GM12891 (cell line): ENCODE measurements at regions not wholly inside any gene's neighbourhood (a gene's known extent, or its start where the extent isn't known, plus 50 kb on each side); places are given as distances from the start of the nearest gene placed in this dataset.

Source experiments
- POLR2A ChIP-seq: IDR thresholded peaks from 2 replicates; pipeline ENCODE4 v1.6.1; 2011; ENCODE audit warnings: low read depth, low read length, control low read depth
- POLR2AphosphoS5 ChIP-seq: IDR thresholded peaks from 2 replicates; pipeline ENCODE4 v1.6.1; 2011; ENCODE audit warnings: low read depth, low read length, control low read depth
- TAF1 ChIP-seq: IDR thresholded peaks from 2 replicates; pipeline ENCODE4 v1.6.1; 2011; ENCODE audit warnings: low read depth, low read length, control low read depth

DNA sequence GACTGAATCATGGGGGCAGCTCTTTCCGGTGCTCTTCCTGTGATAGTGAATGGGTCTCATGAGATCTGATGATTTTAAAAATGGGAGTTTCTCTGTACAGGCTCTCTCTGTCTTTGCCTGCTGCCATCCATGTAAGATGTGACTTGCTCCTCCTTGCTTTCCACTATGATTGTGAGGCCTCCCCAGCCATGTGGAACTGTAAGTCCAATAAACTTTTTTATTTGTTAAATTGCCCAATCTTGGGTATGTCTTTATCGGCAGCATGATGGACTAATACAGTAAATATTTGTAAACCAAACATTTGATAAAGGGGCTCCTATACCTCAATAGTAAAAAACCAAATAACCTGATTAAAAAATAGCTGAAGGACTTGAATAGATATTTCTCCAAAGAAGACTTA lies 77.3 kb downstream of the INSIG2 start:
- no peak for TF ChIP-seq POLR2A
- no peak for TF ChIP-seq POLR2AphosphoS5
- TF ChIP-seq TAF1: no peak
